K562 (cell line): ENCODE measurements at regions not wholly inside any gene's neighbourhood (a gene's known extent, or its start where the extent isn't known, plus 50 kb on each side); places are given as distances from the start of the nearest gene placed in this dataset.

Experiments used
- ATAC-seq: fragments of 200-7000 bp; cut with Tn5 transposase; 3 replicates; pipeline ENCODE4 v1.9.1; 2020; ENCODE audit warnings: moderate library complexity
- BruUV-seq: library from RNA; stranded (reverse); fragments of 400-500 nt; replicated peaks from 2 replicates; lab custom pipeline; 2021; lab: Mats Ljungman, UMichigan
- CTCF ChIA-PET: fragments of 300-600 bp; formaldehyde crosslinking; extraction: SDS; loops from one replicate; lab custom pipeline; 2021; ENCODE audit warnings: low intra/inter-chr PET ratio; lab: Yijun Ruan, JAX
- POLR2A ChIA-PET: fragments of 300-600, 350-650 bp; sonication (Branson Sonifier 250); formaldehyde crosslinking; extraction: SDS; loops from one replicate; lab custom pipeline; 2021; ENCODE audit warnings: antibody characterized with exemption, inconsistent platforms; lab: Yijun Ruan, JAX
- DNase-seq, 4 experiments: peaks; one replicate each; pipeline versions ENCODE4 v3.0.0 to v3.0.0-alpha.2; 2011 to 2018; ENCODE audit warnings: low spot score in 3 of 4, mixed read lengths in 3 of 4; ENCODE audit errors: extremely low read depth in 1 of 4
- FAIRE-seq: peaks from 2 replicates; lab custom pipeline; 2011; peaks lifted over from hg19 to GRCh38; lab: Jason Lieb, UNC
- H2AFZ ChIP-seq: 2 replicates; pipeline ENCODE4 v1.6.0; 2011; ENCODE audit warnings: low read depth, low read length, control low read depth, inconsistent platforms
- H3K27ac ChIP-seq: fragments of 200-600 bp; 3 replicates; pipeline ENCODE4 v1.8.0; 2011; ENCODE audit warnings: low read depth, mild to moderate bottlenecking, control low read depth, inconsistent platforms, low read length, moderate library complexity, mixed read lengths; ENCODE audit errors: extremely low read depth
- H3K27me3 ChIP-seq, 2 experiments: fragments of 300-600 bp in 1 of 2; 2 replicates in 1 of 2; 3 replicates in 1 of 2; pipeline versions ENCODE4 v1.6.0 to v1.8.0; 2011; ENCODE audit warnings: inconsistent platforms in 2 of 2, low read length in 2 of 2, mild to moderate bottlenecking in 1 of 2, mixed read lengths in 1 of 2, moderate library complexity in 1 of 2; ENCODE audit not compliant: control insufficient read depth in 2 of 2, insufficient read depth in 2 of 2
- H3K36me3 ChIP-seq: fragments of 300-600 bp; 3 replicates; pipeline ENCODE4 v1.8.0; 2011; ENCODE audit warnings: mild to moderate bottlenecking, low read length, inconsistent platforms; ENCODE audit not compliant: control insufficient read depth, insufficient read depth
- H3K4me1 ChIP-seq, 2 experiments: fragments of 200-600 bp in 1 of 2; replicated peaks in 1 of 2; 2 replicates in 1 of 2; 3 replicates in 1 of 2; pipeline versions ENCODE4 v1.5.1 to v1.8.0; 2011; ENCODE audit warnings: inconsistent platforms in 2 of 2, low read length in 2 of 2, mild to moderate bottlenecking in 1 of 2, mixed read lengths in 1 of 2, moderate library complexity in 1 of 2; ENCODE audit not compliant: control insufficient read depth in 2 of 2, insufficient read depth in 2 of 2
- H3K4me2 ChIP-seq: 2 replicates; pipeline ENCODE4 v1.6.1; 2011; ENCODE audit warnings: low read length, control low read depth, inconsistent platforms, mixed read lengths; ENCODE audit not compliant: insufficient read depth
- H3K4me3 ChIP-seq: fragments of 200-600 bp; sonication (generic), shearing (Covaris generic); 2 replicates; pipeline ENCODE4 v1.5.1; 2016; ENCODE audit warnings: control low read depth, inconsistent platforms
- H3K79me2 ChIP-seq: fragments of 200-600 bp; 3 replicates; pipeline ENCODE4 v1.8.0; 2011; ENCODE audit warnings: low read length, inconsistent platforms; ENCODE audit not compliant: control insufficient read depth, insufficient read depth
- H3K9ac ChIP-seq, 2 experiments: 2 replicates each; pipeline versions ENCODE4 v1.6.0 to v1.6.1; 2011; ENCODE audit warnings: low read depth in 2 of 2, low read length in 2 of 2, control low read depth in 1 of 2, inconsistent platforms in 1 of 2, mild to moderate bottlenecking in 1 of 2, mixed read lengths in 1 of 2; ENCODE audit not compliant: insufficient read depth in 1 of 2
- H3K9me1 ChIP-seq: one replicate; pipeline ENCODE4 v1.6.0; 2011; ENCODE audit warnings: inconsistent platforms, mild to moderate bottlenecking, low read length, moderate library complexity; ENCODE audit not compliant: control insufficient read depth, insufficient read depth
- H3K9me3 ChIP-seq: replicated peaks from 2 replicates; pipeline ENCODE4 v1.5.1; 2011; ENCODE audit warnings: low read depth, low read length, inconsistent platforms; ENCODE audit not compliant: control insufficient read depth, insufficient read depth
- H4K20me1 ChIP-seq: replicated peaks from 2 replicates; pipeline ENCODE4 v1.6.1; 2011; ENCODE audit warnings: low read length, inconsistent platforms, mixed read lengths; ENCODE audit not compliant: control insufficient read depth, insufficient read depth
- NR2C1 ChIP-seq, 2 experiments: fragments of 450-650 bp; IDR thresholded peaks; 2 replicates each; pipeline ENCODE4 v1.6.1; 2017; ENCODE audit warnings: mild to moderate bottlenecking in 2 of 2, antibody characterized with exemption in 1 of 2, inconsistent platforms in 1 of 2, missing compliant biosample characterization in 1 of 2, missing genetic modification characterization in 1 of 2
- PHB ChIP-seq: fragments of 250-450 bp; sonication (Bioruptor Pico); IDR thresholded peaks from 2 replicates; pipeline ENCODE4 v1.5.0; 2021
- WGBS: fragments of 100-300 bp; shearing (Covaris generic); methylation state at CpG from one replicate; pipeline ENCODE4 v1.1.6; 2016; ENCODE audit warnings: low coverage, mixed read lengths; ENCODE audit not compliant: insufficient coverage; ENCODE audit errors: missing lambda C conversion rate; 5-methylcytosine and 5-hydroxymethylcytosine counted together
- in situ Hi-C: fragments of 300-500 bp; cut with MboI; formaldehyde crosslinking; loops from 4 replicates; pipeline ENCODE4 v1.15.0; 2018; ENCODE audit warnings: inconsistent platforms, mixed read lengths
- intact Hi-C: fragments of 100-400 bp; cut with micrococcal nuclease; formaldehyde crosslinking; loops from 2 replicates; pipeline ENCODE4 v1.14.2; 2022
- TF ChIP-seq, protein P1 (sequence below), 2 experiments: fragments of 450-650 bp in 1 of 2; sonication (generic) in 1 of 2; formaldehyde crosslinking in 1 of 2; IDR thresholded peaks in 1 of 2; conservative IDR thresholded peaks in 1 of 2; 2 replicates each; pipeline versions ENCODE4 v1.6.1 to v1.8.1; 2016 to 2023; ENCODE audit warnings: mild to moderate bottlenecking in 2 of 2, moderate library complexity in 2 of 2, inconsistent platforms in 1 of 2, missing genetic modification reagents in 1 of 2

DNA sequence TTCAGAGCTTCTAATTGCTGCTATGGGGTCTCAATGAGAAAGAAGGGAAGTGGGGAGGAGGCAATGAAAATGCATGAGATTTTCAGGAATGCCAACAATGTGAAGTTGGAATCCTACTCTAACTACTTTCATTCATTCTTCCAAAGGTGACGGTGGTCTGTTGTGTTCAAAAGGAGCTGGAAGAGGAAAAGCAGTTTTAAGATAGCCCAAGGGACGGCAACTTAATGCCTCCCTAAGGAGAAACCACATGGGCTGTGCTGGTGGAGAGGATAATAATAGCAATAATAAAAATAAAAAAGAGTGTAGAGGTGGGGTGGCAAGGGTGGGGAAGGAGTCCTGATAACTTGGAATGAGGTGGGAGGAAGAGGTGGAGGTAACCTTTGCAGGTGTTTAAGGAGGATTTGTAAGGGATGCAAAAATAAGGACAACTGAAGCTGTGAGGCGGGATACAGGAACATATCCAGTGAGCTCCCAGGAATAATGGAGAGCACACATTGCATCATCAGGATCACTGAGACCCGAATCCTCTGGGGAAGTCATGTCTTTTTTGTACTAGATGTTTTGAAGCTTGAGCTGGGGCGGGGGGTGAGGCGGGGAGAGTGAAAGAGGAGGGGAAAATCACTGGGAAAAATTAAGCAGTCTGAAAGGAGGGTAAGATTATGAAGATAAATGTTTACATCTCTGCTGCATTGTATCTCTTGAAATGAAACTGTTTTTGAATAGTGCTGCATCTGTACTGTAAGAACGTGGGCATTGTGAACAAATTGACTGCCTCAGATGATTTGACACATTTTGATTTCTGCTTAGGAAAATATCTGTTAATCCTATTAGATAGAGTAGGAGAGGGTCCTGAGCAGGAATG is 120.1 kb upstream of the TMEM161B start:
- ChIA-PET POLR2A (no interaction called here), CTCF (no interaction called here)
- Histone ChIP-seq H3K4me3 (no peak overlapping the region), H3K36me3 (no peaks in the 10 kb centered on the region), H3K27me3 (no peaks in the 10 kb centered on the region), H2AFZ (no peak overlapping the region), H3K27ac (no peak overlapping the region), H3K9me3 (no peaks in the 10 kb centered on the region), H3K9ac (no peak overlapping the region), H3K4me2 (no peak overlapping the region), H3K79me2 (no peaks in the 10 kb centered on the region), H3K4me1 (no peaks in the 10 kb centered on the region; a peak in 1 of 5 replicates), H3K9me1 (no peaks in the 10 kb centered on the region), H4K20me1 (no peaks in the 10 kb centered on the region)
- ATAC-seq, result no peak
- BruUV-seq, result no TSS peak
- intact Hi-C loops, result no loop called here
- in situ Hi-C loops, result no loop called here
- no peak for DNase-seq
- 8% methylated on average over 7 of the region's 7 CpGs for WGBS
- TF ChIP-seq, protein P1, sequence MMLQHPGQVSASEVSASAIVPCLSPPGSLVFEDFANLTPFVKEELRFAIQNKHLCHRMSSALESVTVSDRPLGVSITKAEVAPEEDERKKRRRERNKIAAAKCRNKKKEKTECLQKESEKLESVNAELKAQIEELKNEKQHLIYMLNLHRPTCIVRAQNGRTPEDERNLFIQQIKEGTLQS (IDR thresholded peaks at IDR 0.05), result 0 out of 2 replicates have a peak, but pooled peaks have one; percentile 8
- TF ChIP-seq, protein P1 (CRISPR knock-in tag; conservative IDR thresholded peaks at IDR 0.05), result no peak
- TF ChIP-seq PHB (CRISPR knock-in tag), result no peak
- TF ChIP-seq NR2C1 (IDR thresholded peaks at IDR 0.05), result no peak
- no peak for TF ChIP-seq NR2C1 (tag; IDR thresholded peaks at IDR 0.05)
- FAIRE-seq, result no peak
